Kidney epithelial cell (primary cell): ENCODE measurements at regions not wholly inside any gene's neighbourhood (a gene's known extent, or its start where the extent isn't known, plus 50 kb on each side); places are given as distances from the start of the nearest gene placed in this dataset.

Experiments
- DNase-seq: peaks from one replicate; pipeline ENCODE4 v3.0.0-alpha.2; 2010; ENCODE audit warnings: low read depth
- H3K27me3 ChIP-seq: 2 replicates; pipeline ENCODE4 v1.6.0; 2011; ENCODE audit warnings: low read length; ENCODE audit not compliant: control insufficient read depth, insufficient read depth
- H3K36me3 ChIP-seq: 2 replicates; pipeline ENCODE4 v1.5.1; 2011; ENCODE audit warnings: low read length; ENCODE audit not compliant: control insufficient read depth, insufficient read depth
- H3K4me3 ChIP-seq: 2 replicates; pipeline ENCODE4 v1.5.1; 2011; ENCODE audit warnings: low read depth, mild to moderate bottlenecking, control low read depth, low read length
- CTCF ChIP-seq: IDR thresholded peaks from 2 replicates; pipeline ENCODE4 v1.5.1; 2011; ENCODE audit warnings: mild to moderate bottlenecking, moderate library complexity, low read length, control low read depth, inconsistent platforms; ENCODE audit not compliant: insufficient read depth, poor library complexity, severe bottlenecking

- DNase-seq = no peak
- Histone ChIP-seq H3K27me3 (no peaks in the 10 kb centered on the region), H3K4me3 (no peak overlapping the region), H3K36me3 (no peaks in the 10 kb centered on the region)
- no peak for TF ChIP-seq CTCF
Observed at GRCh38 chr18:60040971-60041370, 141.2 kb downstream of the PMAIP1 start.

GRCh38 chr18:60038731-60039130 is 138.9 kb downstream of the PMAIP1 start:
- DNase-seq = no peak
- Histone ChIP-seq H3K36me3 (no peaks in the 10 kb centered on the region), H3K27me3 (no peaks in the 10 kb centered on the region), H3K4me3 (no peak overlapping the region)
- TF ChIP-seq CTCF = no peak

DNA sequence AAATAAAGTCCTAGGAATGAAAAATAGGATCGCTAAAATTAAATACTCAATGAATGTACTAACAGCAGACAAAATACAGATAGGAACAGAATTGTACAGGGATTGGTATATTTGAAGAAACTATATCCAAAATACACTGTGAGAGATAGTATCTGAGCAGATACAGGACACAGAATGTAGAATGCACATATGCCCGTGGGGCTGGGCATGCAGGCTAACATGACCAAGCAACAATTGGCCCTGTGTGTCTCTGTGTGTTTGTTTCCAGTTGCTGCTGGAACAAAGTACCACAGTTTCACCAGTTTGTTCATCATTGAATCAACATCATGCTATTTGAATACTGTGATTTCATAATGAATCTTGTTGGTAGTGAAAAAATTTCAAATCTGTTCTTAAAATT is 127.6 kb downstream of the PMAIP1 start:
- no peak overlapping the region for H3K4me3 ChIP-seq
- no peak for DNase-seq
- H3K27me3 ChIP-seq = no peaks in the 10 kb centered on the region
- no peak for TF ChIP-seq CTCF
- H3K36me3 ChIP-seq = no peaks in the 10 kb centered on the region

DNA sequence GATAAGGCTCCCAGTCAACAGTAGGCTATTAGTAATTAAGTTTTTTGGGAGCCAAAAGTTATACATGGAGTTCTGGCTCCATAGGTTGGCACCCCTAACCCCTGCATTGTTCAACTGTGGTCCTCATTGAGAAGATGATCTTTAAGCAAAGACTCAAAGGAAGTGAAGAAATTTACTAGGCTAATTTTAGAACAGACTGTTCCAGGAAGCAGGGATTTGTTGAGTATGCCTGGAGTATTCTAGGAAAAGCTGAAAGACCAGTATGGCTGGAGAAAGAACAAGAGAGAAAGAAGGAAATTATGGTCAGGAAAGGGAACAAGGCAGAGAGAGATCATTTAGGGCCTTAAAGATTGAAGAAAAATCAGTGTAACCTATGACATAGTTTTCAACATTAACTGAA is 125.1 kb downstream of the PMAIP1 start:
- Histone ChIP-seq H3K27me3 (no peaks in the 10 kb centered on the region), H3K36me3 (no peaks in the 10 kb centered on the region), H3K4me3 (no peak overlapping the region)
- DNase-seq = no peak
- TF ChIP-seq CTCF = no peak

GRCh38 chr18:60024345-60024744 is 124.5 kb downstream of the PMAIP1 start:
- no peak for DNase-seq
- Histone ChIP-seq H3K27me3 (no peaks in the 10 kb centered on the region), H3K4me3 (no peak overlapping the region), H3K36me3 (no peaks in the 10 kb centered on the region)
- TF ChIP-seq CTCF = no peak

GRCh38 chr18:60022671-60023276 is 123.0 kb downstream of the PMAIP1 start:
- no peak overlapping the region for H3K4me3 ChIP-seq
- H3K36me3 ChIP-seq = no peaks in the 10 kb centered on the region
- no peaks in the 10 kb centered on the region for H3K27me3 ChIP-seq
- no peak for TF ChIP-seq CTCF
- DNase-seq = no peak
